ENCODE measurements at regions not wholly inside any gene's neighbourhood (a gene's known extent, or its start where the extent isn't known, plus 50 kb on each side); places are given as distances from the start of the nearest gene placed in this dataset.

DNA sequence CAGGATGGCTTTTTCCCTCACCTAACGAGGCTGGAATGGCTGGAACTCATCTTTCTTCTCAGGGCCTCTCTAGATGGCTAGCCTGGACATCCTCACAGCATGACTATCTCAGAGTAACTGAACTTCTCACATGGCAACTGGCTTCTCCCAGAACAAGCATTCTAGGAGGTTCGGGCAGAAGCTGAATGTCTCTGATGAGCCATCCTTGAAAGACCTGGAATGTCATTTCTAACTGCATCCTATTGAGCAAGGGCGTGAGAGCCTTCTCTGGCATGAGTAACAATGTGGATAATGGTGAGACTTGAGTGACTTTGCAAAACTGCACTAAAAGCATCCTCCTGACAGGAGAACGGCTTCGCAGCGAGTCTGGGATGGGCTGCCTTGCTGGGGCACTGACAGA is 487.7 kb downstream of the MAT2B start:
- no peak for DNase-seq (ENCODE audit: low spot score, unreplicated experiment)
- H3K36me3 Mint-ChIP-seq (ENCODE audit: insufficient read depth): peaks cover 1% of the 10 kb centered on the region
- TF ChIP-seq, protein P1, sequence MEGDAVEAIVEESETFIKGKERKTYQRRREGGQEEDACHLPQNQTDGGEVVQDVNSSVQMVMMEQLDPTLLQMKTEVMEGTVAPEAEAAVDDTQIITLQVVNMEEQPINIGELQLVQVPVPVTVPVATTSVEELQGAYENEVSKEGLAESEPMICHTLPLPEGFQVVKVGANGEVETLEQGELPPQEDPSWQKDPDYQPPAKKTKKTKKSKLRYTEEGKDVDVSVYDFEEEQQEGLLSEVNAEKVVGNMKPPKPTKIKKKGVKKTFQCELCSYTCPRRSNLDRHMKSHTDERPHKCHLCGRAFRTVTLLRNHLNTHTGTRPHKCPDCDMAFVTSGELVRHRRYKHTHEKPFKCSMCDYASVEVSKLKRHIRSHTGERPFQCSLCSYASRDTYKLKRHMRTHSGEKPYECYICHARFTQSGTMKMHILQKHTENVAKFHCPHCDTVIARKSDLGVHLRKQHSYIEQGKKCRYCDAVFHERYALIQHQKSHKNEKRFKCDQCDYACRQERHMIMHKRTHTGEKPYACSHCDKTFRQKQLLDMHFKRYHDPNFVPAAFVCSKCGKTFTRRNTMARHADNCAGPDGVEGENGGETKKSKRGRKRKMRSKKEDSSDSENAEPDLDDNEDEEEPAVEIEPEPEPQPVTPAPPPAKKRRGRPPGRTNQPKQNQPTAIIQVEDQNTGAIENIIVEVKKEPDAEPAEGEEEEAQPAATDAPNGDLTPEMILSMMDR (IDR thresholded peaks at IDR 0.05; ENCODE audit: unreplicated experiment): no peak
- H3K9me3 Mint-ChIP-seq (ENCODE audit: low read depth): peaks cover 4% of the 10 kb centered on the region
- H3K4me3 Mint-ChIP-seq (ENCODE audit: low read depth): no peak overlapping the region
- H3K27me3 Mint-ChIP-seq: no peaks in the 10 kb centered on the region
- peaks cover 10% of the 10 kb centered on the region for H3K4me1 Mint-ChIP-seq (ENCODE audit: low read depth)
- H3K27ac Mint-ChIP-seq: no peak overlapping the region

DNA sequence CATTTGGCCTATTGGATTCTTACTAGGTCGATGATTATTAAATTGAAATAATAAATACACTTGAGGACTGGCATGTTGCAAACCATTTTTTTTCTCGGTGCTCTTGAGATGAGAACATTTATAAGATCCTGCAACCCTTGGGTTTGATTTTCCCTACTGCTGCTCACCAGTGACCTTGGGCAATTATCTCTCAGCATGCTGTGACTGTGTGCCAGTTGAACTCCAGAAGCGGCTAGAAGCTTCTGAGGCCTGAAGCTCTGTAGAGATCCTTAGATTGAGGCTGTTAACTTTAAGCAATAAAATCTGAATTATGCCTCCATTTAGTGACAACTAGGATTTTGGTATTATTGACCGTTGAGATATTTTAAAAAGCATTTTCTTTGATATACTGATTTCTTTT is 489.8 kb downstream of the MAT2B start:
- Mint-ChIP-seq H3K27me3 (no peaks in the 10 kb centered on the region), H3K36me3 (ENCODE audit: insufficient read depth) (peaks cover 1% of the 10 kb centered on the region), H3K4me3 (ENCODE audit: low read depth) (no peak overlapping the region), H3K27ac (no peak overlapping the region), H3K4me1 (ENCODE audit: low read depth) (peaks cover 1% of the 10 kb centered on the region), H3K9me3 (ENCODE audit: low read depth) (peaks cover 4% of the 10 kb centered on the region)
- no peak for DNase-seq (ENCODE audit: low spot score, unreplicated experiment)
- TF ChIP-seq, protein P1 (IDR thresholded peaks at IDR 0.05; ENCODE audit: unreplicated experiment): no peak

DNA sequence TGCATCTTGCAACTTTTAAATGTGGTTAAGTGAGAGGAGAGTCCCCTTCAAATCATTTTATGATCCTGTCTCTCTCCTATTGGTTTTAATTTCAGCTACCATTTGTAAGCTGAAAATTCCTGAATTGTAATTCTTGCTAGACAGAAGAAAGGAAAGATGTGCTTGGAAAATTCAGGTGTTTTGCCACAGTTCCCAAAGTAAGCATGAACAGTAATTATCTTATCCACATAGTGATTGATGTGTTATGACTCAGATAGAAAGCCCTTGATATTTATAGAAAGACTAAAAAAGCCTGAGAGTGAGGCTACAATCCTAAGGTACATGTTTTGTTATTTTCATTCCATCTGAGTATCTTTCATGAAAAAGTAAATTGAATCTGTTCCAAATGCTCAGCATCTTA is 492.5 kb downstream of the MAT2B start:
- Mint-ChIP-seq H3K27ac (no peak overlapping the region), H3K9me3 (ENCODE audit: low read depth) (peaks cover 4% of the 10 kb centered on the region), H3K36me3 (ENCODE audit: insufficient read depth) (peaks cover 1% of the 10 kb centered on the region), H3K4me1 (ENCODE audit: low read depth) (peaks cover 6% of the 10 kb centered on the region), H3K27me3 (no peaks in the 10 kb centered on the region), H3K4me3 (ENCODE audit: low read depth) (no peak overlapping the region)
- TF ChIP-seq, protein P1 (IDR thresholded peaks at IDR 0.05; ENCODE audit: unreplicated experiment): no peak
- DNase-seq (ENCODE audit: low spot score, unreplicated experiment): no peak

DNA sequence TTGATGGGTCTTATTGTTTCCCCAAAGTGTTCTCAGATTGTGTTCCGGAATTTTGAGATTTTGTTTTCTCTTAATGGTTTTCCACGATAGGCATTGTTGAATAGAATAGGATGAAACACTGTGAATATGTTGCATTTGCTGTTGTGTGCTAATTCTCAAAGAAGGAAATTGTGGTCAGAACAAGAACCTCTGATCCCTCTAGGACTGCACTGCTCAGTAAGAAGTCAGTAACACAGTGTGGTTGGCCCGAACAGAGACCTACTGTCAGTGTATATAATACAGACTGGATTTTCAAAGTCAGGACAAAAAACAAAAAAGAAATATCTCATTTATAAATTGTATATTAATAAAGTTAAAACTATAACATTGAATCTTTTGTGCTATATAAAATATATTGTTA is 494.8 kb downstream of the MAT2B start:
- Mint-ChIP-seq H3K36me3 (ENCODE audit: insufficient read depth) (peaks cover 1% of the 10 kb centered on the region), H3K9me3 (ENCODE audit: low read depth) (peaks cover 4% of the 10 kb centered on the region), H3K4me1 (ENCODE audit: low read depth) (peaks cover 6% of the 10 kb centered on the region), H3K27me3 (no peaks in the 10 kb centered on the region), H3K4me3 (ENCODE audit: low read depth) (no peak overlapping the region), H3K27ac (no peak overlapping the region)
- no peak for DNase-seq (ENCODE audit: low spot score, unreplicated experiment)
- TF ChIP-seq, protein P1 (IDR thresholded peaks at IDR 0.05; ENCODE audit: unreplicated experiment): no peak

DNA sequence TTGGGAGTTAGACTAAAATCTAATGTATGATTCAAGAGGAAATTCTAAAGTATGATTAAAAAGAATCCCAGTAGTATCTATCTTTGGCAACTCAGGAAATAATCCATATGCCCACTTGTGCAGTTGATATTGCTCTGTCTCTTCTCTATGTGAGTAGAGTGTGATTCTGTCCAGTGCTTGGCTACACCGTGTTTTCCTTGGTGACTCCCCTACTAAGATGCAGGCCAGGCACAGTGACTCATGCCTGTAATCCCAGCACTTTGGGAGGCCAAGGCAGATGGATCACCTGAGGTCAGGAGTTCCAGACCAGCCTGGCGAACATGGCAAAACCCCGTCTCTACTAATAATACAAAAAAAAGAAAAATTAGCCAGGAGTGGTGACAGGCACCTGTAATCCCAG is 495.4 kb downstream of the MAT2B start:
- Mint-ChIP-seq H3K9me3 (ENCODE audit: low read depth) (peaks cover 4% of the 10 kb centered on the region), H3K4me1 (ENCODE audit: low read depth) (peaks cover 6% of the 10 kb centered on the region), H3K36me3 (ENCODE audit: insufficient read depth) (peaks cover 1% of the 10 kb centered on the region), H3K27ac (no peak overlapping the region), H3K4me3 (ENCODE audit: low read depth) (no peak overlapping the region), H3K27me3 (no peaks in the 10 kb centered on the region)
- no peak for DNase-seq (ENCODE audit: low spot score, unreplicated experiment)
- TF ChIP-seq, protein P1 (IDR thresholded peaks at IDR 0.05; ENCODE audit: unreplicated experiment): no peak
